AG10803 (cell line): ENCODE measurements at regions not wholly inside any gene's neighbourhood (a gene's known extent, or its start where the extent isn't known, plus 50 kb on each side); places are given as distances from the start of the nearest gene placed in this dataset.

Source experiments
- DNase-seq: peaks from one replicate; pipeline ENCODE4 v3.0.0; 2010; ENCODE audit warnings: low read depth
- H3K4me3 ChIP-seq: 2 replicates; pipeline ENCODE4 v1.5.1; 2011; ENCODE audit warnings: mild to moderate bottlenecking, low read length, control low read depth
- TF ChIP-seq, protein P1 (sequence below): conservative IDR thresholded peaks from 2 replicates; pipeline ENCODE4 v1.5.1; 2011; ENCODE audit warnings: mild to moderate bottlenecking, low read length, control low read depth, inconsistent platforms

DNA sequence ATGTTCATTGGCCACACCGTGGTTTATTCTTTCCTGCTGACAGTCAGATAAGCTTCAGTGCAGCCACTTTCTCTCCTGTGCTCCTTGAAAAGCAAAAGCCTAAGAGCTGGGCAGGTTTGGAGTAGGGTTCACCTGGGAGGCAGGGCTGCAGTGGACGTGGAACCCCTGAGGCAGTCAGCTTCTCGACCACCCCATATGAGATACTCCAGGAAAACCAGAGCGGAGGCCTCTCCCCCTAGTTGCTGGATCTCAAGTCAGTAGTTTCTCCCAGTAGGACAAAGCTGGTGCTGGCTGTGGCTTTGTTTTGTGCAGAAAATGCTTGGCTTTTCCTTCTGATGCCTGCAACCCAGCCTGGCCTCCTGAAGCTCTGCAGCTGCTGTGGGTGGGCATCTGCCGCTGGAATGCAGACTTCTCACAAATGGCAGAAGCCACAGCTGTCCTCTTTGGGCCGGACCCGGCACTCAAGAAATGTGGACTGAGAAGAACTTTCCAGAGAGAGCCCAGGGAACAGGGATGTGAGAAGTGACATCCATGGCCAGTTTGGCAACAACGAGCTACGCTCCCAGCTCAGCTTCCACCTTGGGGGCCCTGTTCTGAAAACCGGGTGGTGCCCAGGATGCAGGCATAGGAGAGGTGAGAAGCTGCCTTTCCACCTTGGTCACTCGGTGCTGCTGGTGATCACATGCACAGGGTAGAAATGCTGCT lies 276.6 kb upstream of the TCERG1L start:
- TF ChIP-seq, protein P1, sequence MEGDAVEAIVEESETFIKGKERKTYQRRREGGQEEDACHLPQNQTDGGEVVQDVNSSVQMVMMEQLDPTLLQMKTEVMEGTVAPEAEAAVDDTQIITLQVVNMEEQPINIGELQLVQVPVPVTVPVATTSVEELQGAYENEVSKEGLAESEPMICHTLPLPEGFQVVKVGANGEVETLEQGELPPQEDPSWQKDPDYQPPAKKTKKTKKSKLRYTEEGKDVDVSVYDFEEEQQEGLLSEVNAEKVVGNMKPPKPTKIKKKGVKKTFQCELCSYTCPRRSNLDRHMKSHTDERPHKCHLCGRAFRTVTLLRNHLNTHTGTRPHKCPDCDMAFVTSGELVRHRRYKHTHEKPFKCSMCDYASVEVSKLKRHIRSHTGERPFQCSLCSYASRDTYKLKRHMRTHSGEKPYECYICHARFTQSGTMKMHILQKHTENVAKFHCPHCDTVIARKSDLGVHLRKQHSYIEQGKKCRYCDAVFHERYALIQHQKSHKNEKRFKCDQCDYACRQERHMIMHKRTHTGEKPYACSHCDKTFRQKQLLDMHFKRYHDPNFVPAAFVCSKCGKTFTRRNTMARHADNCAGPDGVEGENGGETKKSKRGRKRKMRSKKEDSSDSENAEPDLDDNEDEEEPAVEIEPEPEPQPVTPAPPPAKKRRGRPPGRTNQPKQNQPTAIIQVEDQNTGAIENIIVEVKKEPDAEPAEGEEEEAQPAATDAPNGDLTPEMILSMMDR = no peak
- H3K4me3 ChIP-seq = no peak overlapping the region
- no peak for DNase-seq

DNA sequence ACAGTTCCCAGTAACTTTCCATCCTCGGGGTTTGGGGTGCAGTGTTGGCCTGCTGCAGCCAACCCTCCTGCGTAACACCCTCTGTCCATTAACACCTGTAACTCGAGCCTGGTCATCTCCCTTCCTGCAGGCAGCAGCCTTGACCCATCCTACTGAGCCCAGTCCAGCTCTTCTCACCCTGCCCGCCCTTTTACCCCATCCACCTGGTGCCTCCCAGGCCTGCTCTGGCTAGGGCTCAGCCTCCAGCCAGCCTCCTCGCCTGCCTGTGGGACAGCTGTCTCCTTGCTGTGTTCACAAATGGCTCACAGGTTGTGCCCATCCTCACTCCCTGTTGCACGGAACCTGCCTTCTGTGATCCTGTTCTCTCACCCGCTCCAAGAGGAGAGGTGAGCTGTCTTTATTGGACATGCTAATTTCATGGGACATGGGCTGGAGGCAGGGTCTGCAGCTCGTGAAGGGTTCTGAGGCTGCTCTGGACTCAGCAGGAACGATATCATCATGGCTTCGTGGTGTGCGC lies 277.2 kb upstream of the TCERG1L start:
- TF ChIP-seq, protein P1 = no peak
- no peak overlapping the region for H3K4me3 ChIP-seq
- no peak for DNase-seq

DNA sequence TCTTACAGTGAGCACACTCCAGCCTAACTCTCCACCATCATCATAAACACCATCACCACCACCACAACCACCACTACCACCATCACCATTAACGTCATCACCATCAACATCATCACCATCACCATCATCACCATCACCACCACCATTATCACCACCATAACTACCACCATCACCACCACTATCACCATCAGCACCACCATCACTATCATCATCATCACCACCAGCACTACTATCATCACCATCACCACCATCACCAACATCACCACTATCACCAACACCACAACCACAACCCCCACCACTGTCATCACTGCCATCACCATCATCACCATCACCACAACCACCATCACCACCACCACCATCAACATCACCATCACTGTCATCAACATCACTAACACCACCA lies 279.0 kb upstream of the TCERG1L start:
- TF ChIP-seq, protein P1 = no peak
- DNase-seq = no peak
- H3K4me3 ChIP-seq = no peak overlapping the region

DNA sequence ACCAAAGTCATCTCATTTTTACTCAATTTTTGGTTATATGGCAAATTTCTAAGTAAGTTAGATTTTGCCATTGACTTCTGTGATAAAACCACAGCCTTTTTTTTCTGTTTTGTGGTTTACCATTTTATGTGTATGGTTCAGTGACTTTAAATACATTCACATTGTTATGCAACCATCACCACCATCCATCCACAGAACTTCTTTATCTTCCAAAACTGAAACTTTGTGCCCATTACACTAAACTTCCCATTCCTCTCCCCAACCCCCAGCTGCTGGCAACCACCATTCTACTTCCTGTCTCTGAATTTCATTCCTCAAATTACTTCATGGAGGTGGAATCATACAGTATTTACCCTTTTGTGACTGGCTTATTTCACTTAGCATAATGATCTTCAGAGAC lies 280.4 kb upstream of the TCERG1L start:
- TF ChIP-seq, protein P1 = no peak
- no peak overlapping the region for H3K4me3 ChIP-seq
- DNase-seq = no peak

DNA sequence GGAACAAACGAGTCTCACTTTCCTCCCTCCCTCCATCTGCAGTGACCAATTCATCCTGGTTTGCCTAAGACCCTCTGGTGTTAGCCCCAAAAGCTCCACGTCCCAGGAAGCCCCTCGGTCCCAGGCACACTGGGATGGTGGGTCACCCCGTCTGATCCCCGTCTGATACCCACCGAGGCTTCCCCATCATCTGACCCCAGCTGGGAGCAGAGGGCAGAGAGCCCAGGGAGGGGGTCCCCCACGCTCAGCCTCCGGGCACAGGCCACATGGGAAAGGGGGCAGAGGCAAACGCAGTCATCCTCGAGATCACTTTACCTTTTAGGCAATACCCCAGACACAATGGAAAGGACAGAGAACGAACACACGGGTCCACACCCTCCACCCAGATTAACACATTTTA lies 291.6 kb upstream of the PPP2R2D start:
- DNase-seq = no peak
- H3K4me3 ChIP-seq = no peak overlapping the region
- TF ChIP-seq, protein P1 = no peak

DNA sequence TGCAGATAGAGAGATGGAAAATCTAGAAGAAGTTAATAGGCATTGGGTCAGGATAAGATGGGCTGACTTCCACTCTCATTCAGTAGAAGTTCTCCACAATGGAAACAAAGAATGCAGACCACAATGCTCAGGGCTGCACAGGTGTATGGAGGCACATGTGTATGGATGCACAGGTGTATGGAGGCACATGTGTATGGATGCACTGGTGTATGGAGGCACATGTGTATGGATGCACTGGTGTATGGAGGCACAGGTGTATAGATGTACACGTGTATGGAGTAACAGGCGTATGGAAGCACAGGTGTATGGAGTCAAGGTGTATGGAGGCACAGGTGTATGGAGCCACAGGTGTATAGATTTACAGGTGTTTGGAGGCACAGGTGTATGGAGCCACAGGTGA lies 285.7 kb upstream of the PPP2R2D start:
- TF ChIP-seq, protein P1 = no peak
- H3K4me3 ChIP-seq = no peak overlapping the region
- no peak for DNase-seq

DNA sequence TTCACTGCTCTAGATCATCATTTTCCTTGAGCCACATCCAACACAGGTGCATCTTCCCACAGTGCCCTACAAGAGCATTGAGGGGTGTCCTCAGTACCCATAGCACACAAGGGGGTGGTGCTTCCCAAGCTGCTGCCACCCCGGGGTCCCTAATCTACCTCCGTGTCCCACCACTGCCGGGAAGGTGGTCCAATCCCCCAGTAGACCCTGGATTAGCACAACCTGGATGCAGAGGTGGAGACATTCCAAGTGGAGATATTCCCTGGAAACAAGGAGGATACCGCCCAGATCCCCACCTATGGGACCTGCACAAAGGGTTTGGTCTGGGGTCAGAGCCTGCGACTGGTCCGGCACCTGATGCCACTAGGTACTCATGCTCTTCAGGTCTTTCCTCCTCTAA lies 284.8 kb upstream of the PPP2R2D start:
- no peak overlapping the region for H3K4me3 ChIP-seq
- no peak for DNase-seq
- TF ChIP-seq, protein P1 = no peak
